HG03432 (cell line): ENCODE measurements at regions not wholly inside any gene's neighbourhood (a gene's known extent, or its start where the extent isn't known, plus 50 kb on each side); places are given as distances from the start of the nearest gene placed in this dataset.

Experiments used
- ATAC-seq: cut with Tn5 transposase; IDR thresholded peaks from one replicate; pipeline ENCODE4 v1.9.1; 2021; ENCODE audit warnings: mild to moderate bottlenecking, moderate library complexity; ENCODE audit not compliant: unreplicated experiment

DNA sequence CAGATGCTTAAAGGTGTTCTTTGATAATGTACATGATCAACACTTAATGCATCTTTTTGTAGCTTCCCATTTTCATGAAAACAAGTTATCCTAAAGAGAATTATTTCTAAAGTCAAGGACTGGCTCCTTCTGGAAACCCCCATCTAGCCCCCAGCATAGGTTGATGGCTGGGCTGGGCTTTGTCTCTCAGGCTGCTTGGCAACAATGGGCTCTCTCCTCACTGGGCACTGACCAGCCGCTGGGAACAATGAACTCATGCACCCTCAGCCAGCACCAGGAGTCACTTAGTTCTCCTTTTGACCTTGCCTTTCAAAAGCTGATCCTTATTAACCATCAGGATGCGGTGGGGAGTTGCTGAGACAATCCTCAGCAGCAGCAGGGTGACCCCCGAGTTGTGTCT is 293.0 kb upstream of the PLXNA2 start:
- ATAC-seq = no peak

DNA sequence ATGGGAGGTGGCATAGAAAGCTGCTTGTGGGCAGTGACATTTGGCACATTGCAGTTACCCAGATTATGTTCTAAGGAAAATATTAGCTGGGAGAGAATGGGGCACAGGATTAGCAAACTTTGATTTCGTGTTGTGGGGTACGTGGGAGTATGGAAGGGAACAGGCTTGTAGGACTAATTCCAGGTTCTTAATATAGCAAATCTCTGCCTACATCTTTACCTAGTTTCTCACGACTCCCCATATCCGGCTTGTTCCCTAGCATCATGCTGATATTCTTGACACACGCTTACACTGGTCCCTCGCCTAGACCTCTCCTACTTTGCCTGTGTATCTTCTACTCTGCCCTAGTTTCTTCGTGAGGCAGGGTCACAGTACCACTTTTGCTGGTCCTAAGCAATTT is 293.9 kb upstream of the PLXNA2 start:
- no peak for ATAC-seq

DNA sequence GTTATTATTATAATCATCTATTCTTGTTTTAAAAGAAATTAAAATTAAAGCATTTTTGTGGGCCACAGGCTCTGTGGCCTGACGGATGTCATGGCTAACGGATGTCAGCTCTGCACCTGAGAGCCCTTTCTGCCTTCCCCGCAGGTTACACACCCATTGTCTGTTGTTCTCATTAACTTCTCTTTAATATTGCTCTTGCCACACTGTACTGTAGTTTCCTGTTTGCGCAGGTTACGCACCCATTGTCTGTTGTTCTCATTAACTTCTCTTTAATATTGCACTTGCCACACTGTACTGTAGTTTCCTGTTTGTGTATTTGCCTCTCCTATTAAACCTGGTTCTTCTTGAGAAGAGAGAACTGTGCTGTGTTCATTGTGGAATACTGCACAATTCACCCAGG is 294.4 kb upstream of the PLXNA2 start:
- ATAC-seq = no peak

DNA sequence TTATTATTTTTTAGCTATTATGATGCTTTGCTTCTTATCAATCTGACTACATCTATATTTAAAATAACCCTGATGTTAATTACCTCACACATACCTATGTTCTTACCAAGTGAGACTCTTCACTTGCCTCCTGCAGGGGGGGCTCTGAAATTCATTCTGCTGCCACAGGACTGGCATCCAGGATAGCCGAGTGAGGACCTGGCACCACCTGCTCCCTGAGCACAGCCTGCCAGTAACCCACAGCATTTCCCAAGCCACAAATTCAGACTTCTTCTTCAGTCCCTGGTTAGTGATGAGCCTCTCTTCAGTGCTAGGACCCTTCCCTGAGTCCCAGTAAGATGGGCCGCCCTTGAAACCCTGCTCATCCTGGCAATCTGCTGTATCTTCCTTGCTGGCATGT is 296.5 kb upstream of the PLXNA2 start:
- ATAC-seq = no peak

DNA sequence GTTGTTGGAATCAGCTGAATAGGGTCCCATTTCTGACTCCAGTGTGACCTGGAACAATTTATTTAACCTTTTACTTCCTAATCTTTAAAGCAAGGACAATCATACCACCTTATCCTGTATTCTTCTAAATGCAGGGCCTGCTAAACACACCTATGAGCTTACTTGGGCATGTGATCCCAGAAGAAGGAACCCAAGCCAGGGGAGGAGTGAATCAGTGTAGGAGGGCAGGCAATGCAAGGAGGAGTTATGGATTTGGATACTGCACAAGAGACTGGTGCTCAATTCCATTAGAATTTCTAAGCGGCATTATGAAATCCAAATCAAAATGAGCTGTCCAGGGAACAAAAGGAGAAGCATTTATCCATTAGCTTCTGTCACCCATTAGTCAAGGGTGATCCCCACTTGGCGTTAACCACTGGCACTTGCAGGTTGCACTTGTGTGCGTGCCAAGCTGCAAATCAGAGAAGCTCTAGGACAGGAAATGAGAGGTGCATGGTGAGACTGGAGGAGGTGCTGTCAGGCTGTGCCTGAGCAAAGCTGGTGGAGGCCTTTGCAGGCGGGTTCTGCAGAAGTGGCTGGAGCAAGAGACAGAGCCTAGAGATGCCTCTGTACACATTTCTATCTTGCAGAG is 297.2 kb upstream of the PLXNA2 start:
- ATAC-seq = peak; percentile 80

DNA sequence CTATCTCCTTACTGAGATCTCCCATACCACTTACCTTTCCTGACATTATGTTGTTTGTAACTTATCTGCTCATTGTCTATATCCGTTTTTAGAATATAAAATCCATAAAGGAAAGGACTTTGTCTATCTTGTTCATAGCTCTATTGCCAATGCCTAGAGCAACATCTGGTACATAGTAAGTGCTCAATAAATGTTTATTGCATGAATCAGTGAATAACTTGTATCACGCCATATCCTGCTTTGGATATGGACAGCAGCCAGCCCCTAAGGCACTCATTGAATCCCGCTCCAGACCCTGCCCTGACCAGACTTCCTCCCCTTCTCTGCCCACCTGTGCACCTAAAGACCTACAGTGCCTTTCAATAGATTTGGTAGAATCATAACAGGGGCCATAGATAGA is 298.1 kb upstream of the PLXNA2 start:
- no peak for ATAC-seq

DNA sequence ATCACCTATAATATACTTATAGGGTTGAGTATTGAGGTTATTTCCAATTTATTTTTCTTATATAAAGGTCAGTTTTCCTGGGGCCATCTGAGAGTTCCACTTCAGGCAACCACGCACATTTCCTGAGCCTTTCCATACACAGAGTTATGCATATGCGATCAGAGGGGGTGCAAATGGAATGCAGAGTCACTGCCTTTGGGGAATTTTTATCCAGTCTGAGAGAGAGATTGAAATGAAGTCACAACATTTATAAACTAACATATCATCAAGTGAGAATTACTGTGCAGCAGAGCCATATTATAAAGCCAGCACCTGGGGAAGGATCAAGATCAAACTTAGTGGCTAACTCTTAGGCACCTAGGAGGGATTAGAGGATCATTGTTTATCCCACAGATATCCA is 299.9 kb upstream of the PLXNA2 start:
- no peak for ATAC-seq

DNA sequence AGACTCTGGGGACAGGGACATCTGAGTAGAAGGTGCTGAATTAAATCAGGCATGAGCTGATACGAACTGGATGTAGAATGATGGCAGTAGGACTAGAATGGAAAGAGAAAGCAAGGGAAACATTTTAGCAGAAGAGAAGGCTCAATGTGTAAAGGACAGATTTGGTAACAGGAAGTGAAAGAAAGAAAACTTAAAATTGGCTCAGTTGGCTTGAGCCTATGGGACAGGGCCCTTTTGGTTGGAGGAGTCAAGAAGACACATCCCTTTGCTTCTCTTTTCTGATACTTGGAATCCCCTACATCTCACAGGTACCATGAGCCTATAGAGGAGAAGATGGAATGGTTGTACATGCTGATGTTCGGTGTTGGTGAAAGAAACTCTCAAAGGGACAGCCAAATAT is 300.6 kb upstream of the PLXNA2 start:
- ATAC-seq = no peak

DNA sequence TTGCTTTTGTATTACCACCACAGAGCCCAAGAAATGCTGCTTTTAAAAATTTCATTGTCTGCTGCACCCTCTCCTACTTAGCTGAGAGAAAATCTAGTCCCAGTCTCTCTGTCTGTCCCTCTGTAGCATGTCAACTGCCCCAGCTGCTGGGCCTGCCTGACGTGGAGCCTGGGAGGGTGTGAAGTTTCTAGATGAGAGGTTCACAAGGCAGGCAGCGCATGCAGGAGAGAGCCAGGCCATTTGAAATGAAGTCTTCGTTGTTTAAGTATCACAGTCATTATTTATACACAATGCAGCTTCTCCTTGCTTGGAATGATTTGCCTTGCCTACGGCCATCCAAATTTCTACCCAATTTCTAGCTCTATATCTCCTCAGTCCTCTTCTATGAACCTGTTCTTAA is 306.8 kb upstream of the PLXNA2 start:
- ATAC-seq = no peak

DNA sequence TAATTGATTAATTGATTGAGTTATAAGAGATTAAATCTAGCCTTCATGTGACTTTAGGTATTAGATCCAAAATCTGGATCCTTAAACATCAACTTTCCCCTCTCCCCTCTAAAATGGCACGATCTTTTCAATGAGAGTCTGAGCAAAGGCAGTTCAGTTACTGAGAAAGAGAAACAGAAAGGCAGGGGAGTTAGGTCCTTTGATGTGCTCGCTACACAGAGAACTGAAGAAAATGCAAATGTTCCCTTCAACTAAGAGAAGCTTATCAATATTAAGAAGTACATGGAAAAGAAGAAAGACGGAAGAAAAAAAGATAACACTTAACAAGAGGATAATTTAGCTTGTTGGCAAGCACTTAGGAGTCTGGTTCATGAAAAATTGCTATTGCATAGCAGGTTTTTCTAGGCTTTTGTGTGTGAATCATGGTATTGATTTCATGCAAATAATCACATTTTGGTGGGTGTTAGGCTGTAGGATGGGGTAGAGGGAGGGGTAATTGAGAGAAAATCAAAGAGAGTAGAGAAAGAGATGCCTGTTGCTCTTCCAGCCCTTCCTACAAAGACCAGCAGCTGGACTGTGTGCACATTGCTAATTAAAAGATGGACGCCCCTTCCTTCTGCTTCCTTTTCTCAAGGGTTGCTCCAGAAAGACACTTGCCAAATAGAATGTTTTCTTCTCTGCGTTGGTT is 307.6 kb upstream of the PLXNA2 start:
- no peak for ATAC-seq

DNA sequence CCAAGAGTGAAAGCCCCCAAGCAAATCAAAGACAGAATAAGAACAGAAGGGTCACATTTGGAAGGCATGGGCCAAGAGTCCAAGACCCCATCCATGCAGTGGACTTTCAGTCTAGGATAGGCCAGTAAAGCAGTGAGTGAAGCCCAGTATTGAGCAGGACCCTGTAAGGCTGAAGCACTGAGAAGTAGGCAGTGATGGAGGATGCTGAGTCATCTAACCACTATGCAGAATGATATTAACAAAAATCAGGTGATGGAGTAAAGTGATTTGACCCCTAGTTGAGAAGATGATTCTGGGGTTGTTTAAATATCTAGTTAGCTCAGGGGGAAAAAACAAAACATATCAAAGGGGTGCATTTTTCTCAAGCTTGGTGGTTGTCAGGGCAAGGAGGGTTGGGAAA is 308.7 kb upstream of the PLXNA2 start:
- no peak for ATAC-seq

DNA sequence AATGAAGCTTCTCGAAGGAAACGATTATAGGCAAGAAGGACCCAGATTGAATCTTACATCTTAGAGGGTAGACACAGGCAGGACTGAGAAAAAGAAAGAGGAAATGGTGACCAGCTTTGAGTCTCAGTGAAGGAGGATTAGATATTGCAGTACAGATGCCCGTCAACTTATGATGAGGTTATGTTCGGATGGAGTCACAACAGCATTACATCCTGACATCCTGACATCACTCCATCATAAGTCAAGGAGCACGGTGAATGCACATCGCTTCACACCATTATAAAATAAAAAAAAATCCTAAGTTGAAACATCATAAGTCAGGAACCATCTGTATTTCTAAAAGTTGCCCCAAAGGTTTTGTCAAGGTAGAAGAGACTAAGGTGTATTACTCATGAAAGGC is 312.3 kb upstream of the PLXNA2 start:
- ATAC-seq = no peak

DNA sequence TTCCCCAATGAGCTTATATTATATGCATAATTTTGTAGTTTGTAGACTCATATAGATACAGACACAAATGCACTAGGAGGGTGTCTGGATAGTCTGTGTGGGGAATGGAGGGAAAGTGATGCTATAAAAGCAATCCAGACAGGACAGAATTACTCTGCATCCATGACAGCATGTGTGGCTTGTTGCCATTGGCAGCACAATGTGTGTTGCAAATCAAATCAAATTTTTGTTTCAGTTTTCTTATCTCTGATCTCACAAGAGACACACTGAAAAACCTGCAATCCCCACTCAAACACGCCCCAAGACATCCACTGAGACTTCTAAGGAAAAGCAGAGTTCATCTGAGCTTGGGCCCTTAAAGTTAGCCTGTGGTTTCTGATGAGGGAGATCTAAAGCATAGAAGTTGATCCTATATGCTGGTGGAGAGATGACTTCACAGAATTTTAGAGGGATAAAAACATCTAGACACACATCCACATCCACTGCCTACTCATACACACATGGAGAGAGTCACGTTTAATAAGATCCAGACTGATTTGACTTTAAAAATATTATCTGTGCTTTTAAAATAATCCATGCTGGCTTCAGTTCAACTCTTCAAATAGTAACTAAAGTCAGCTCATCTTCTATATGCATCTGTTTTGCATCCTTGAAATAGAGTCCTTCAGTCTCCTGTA is 313.0 kb upstream of the PLXNA2 start:
- no peak for ATAC-seq

DNA sequence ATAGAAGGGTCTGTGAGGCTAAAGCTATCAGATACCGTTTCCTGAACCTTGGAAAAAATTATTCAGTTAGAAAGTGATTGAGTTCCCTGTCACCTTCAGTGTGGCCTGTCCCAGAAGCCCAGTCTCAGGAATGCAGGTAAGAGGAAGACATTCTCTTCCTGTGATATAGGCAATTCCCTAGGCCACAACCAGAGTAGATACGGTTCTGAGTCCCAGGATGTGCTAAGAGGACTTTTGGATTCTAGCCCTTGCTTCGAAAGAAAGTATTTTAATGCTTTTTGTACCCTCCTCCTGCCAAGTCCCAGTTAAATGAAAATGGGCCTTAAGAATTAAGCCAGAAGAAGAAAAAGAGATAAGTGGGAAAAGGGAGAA is 313.5 kb upstream of the PLXNA2 start:
- no peak for ATAC-seq

DNA sequence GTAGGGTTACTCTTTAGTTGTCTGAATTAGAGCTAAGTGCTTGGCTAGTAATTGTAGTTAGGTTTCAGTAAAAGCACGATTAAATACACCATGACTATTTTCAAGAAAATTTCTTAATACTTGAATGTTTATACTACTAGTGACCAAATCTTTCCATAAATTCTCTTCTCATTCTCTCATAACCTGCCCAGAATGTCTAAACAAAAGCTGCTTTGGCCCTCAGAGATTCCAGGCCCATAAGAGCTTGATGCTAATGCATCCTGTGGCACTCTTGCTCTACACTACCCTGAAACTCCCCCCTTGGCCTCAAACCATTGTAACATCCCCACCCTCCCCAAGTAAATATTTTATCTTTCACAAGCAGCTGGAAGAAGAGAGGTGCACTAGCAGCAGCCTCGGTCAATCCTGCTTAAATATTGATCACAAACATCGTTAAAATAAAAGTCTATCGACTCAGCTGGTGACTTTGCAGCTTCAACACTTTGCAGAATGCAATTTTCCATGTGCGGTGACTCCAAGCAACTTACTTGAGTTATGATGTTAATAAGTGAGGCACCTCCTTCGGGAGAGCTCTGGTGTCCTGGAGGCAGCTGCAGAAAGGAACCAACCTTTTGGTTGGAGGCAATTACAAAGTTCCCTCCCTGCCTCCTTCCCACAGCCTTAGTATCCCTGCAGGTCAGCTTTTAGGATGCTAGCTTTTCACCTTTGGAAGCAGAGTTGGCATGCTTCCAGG is 315.6 kb upstream of the PLXNA2 start:
- no peak for ATAC-seq

DNA sequence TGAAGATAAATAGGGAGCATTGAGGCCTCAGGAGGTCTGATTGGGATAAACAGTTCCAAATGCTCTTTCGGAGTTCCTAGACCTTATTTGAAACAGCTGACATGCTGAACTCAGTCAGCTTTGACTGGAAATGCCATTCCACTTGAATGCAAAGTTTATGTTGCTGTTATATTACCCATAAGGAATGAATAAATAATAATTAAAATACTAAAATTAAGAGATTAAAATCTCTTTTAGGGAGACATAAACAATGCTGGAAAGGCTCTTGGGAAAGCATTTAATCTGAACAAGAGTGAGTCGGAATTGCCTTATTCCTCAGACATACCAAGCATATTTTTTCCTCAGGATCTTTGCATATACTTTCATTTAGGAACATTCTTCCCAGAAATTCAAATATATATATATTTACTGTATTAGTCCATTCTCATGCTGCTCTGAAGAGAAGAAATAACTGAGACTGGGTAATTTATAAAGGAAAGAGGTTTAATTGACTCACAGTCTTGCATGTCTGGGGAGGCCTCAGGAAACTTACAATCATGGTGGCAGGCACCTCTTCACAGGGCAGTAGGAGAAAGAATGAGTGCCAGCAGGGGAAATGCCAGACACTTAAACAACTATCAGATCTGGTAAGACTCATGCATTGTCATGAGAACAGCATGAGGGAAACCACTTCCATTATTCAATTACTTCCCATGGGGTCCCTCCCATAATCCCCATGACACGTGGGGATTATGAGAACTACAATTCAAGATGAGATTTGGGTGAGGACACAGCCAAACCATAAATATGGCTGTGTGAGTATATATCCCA is 318.2 kb upstream of the PLXNA2 start:
- no peak for ATAC-seq

DNA sequence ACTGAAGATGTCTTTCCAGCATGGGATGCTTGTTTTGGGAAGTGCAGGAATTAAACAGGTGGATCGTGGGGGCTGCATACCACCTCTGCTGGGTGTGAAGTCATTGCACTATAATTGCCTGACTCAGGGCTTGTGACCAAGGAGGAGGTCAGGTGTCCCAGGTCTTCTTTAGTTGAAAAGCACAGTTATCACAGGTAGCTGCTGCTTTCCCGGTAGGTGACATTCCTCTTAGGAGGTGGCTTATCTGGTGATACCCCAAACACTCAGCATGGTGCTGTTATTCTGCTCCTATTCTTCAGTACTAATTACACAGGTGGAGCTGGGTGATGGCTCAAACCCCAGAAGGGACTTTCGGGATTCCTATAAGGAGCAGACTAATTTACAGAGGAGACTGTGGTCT is 320.3 kb upstream of the PLXNA2 start:
- no peak for ATAC-seq

DNA sequence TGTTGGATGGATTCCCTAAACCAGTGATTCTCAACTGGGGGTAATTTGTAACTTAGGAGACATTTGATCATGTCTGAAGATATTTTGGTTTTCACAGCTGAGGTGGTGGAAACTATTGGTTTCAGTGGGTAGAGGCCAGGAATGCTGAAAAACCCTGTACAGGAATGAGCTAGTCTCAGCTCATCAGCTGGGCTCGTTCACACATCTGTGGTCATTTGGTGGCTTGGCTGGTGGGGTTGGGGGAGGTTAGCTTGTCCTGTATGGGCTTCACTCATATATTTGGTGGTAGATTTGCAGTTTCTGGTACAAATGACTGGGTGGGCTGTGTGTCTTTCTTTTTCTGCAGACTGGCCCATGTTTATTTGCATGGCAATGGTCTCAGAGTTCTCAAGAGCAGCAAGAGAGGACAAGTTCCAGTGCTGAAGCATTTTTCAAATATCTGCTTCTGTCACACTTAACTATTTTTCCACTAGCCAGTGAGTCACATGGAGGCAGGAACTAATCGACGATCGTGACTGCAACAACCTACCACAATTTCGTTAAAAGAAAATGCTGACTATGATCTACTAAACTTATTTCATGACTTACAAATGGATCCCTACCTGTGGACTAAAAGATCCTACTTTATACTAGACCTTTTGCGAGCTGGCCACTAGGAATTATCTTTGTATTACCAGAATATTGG is 321.7 kb upstream of the PLXNA2 start:
- ATAC-seq = no peak

DNA sequence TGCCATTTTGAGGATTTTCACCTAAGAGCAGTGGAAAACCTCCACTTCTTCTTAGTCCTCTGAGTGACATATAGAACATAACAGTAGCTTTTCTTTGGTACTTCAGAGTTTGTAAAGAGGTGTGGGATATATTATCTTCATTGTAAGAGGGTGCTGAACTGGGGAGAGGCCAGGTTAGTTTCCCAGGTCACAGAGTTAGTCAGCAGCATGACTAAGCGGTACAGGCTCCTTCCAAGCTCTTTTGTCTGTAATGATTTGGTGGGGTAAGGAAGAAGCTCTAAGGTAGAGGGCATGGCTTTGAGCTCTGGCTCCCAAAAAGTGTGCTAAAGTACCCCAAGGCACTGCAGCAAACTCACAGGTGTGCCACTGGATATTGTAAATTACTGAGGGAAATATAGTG is 325.0 kb upstream of the PLXNA2 start:
- no peak for ATAC-seq

DNA sequence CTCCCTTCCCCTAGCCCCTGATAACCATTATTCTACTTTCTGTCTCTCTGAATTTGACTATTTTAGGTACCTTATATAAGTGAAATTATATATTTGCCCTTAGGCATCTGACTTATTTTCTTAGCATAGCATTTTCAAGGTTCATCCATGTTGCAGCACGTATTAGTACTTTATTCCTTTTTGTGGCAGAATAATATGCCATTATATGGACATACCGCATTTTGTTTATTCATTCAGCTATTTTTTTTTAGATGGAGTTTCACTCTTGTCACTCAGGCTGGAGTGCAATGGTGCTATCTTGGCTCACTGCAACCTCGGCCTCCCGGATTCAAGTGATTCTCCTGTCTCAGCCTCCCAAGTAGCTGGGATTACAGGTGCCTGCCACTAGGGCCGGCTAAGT is 326.2 kb upstream of the PLXNA2 start:
- ATAC-seq = no peak
